H9 (cell line): ENCODE measurements at regions not wholly inside any gene's neighbourhood (a gene's known extent, or its start where the extent isn't known, plus 50 kb on each side); places are given as distances from the start of the nearest gene placed in this dataset.
A peak's percentile ranks its signal among the peaks of the same experiment; 100 is the strongest.

Source experiments
- DNase-seq: peaks from one replicate; pipeline ENCODE4 v3.0.0-alpha.2; 2017
- H2AFZ ChIP-seq: one replicate; pipeline ENCODE4 v1.6.1; 2013; ENCODE audit warnings: mild to moderate bottlenecking, low read length, control low read depth, moderate library complexity
- H2AK5ac ChIP-seq: 2 replicates; pipeline ENCODE4 v1.6.1; 2013; ENCODE audit warnings: low read length, control low read depth, mixed read lengths; ENCODE audit not compliant: insufficient read length
- H2BK120ac ChIP-seq: one replicate; pipeline ENCODE4 v1.6.1; 2013; ENCODE audit warnings: low read depth, mild to moderate bottlenecking, low read length, control low read depth, inconsistent platforms; ENCODE audit not compliant: poor library complexity, severe bottlenecking
- H2BK12ac ChIP-seq: 2 replicates; pipeline ENCODE4 v1.6.1; 2013; ENCODE audit warnings: low read length, control low read depth, mixed read lengths, low read depth; ENCODE audit not compliant: insufficient read length
- H2BK15ac ChIP-seq: 2 replicates; pipeline ENCODE4 v1.6.1; 2013; ENCODE audit warnings: low read depth, low read length, control low read depth
- H2BK20ac ChIP-seq: one replicate; pipeline ENCODE4 v1.6.1; 2013; ENCODE audit warnings: low read depth, mild to moderate bottlenecking, low read length, control low read depth, inconsistent platforms; ENCODE audit not compliant: poor library complexity, severe bottlenecking
- H2BK5ac ChIP-seq: 2 replicates; pipeline ENCODE4 v1.6.1; 2013; ENCODE audit warnings: low read length, control low read depth, mixed read lengths; ENCODE audit not compliant: insufficient read length
- H3K14ac ChIP-seq: 2 replicates; pipeline ENCODE4 v1.6.1; 2013; ENCODE audit warnings: low read length, control low read depth; ENCODE audit not compliant: insufficient read depth
- H3K18ac ChIP-seq: 2 replicates; pipeline ENCODE4 v1.6.1; 2013; ENCODE audit warnings: low read depth, mild to moderate bottlenecking, mixed read lengths, low read length, control low read depth; ENCODE audit not compliant: insufficient read length
- H3K23ac ChIP-seq: 2 replicates; pipeline ENCODE4 v1.6.1; 2013; ENCODE audit warnings: low read length, control low read depth, mixed read lengths, low read depth; ENCODE audit not compliant: insufficient read length
- H3K23me2 ChIP-seq: 2 replicates; pipeline ENCODE4 v1.6.1; 2013; ENCODE audit warnings: low read depth, mild to moderate bottlenecking, mixed read lengths, low read length, control low read depth; ENCODE audit not compliant: insufficient read length, poor library complexity, severe bottlenecking
- H3K27ac ChIP-seq: 2 replicates; pipeline ENCODE4 v1.5.1; 2013; ENCODE audit warnings: low read length, control low read depth, mixed read lengths, low read depth; ENCODE audit not compliant: insufficient read length
- H3K27me3 ChIP-seq: 2 replicates; pipeline ENCODE4 v1.6.1; 2013; ENCODE audit warnings: low read length, control low read depth, inconsistent platforms; ENCODE audit not compliant: insufficient read depth
- H3K4ac ChIP-seq: 2 replicates; pipeline ENCODE4 v1.6.1; 2013; ENCODE audit warnings: low read depth, mild to moderate bottlenecking, control low read depth, inconsistent platforms, low read length, moderate library complexity
- H3K4me1 ChIP-seq: 2 replicates; pipeline ENCODE4 v1.6.1; 2013; ENCODE audit warnings: low read length, control low read depth, inconsistent platforms; ENCODE audit not compliant: insufficient read depth
- H3K4me2 ChIP-seq: 2 replicates; pipeline ENCODE4 v1.6.1; 2013; ENCODE audit warnings: low read length, control low read depth, mixed read lengths; ENCODE audit not compliant: insufficient read length, insufficient read depth
- H3K56ac ChIP-seq: 2 replicates; pipeline ENCODE4 v1.6.1; 2013; ENCODE audit warnings: low read depth, mild to moderate bottlenecking, mixed read lengths, low read length, control low read depth; ENCODE audit not compliant: insufficient read length
- H3K79me1 ChIP-seq: 2 replicates; pipeline ENCODE4 v1.6.1; 2013; ENCODE audit warnings: low read depth, mild to moderate bottlenecking, moderate library complexity, low read length, control low read depth, inconsistent platforms; ENCODE audit not compliant: insufficient read depth, poor library complexity, severe bottlenecking
- H3K79me2 ChIP-seq: 2 replicates; pipeline ENCODE4 v1.6.1; 2013; ENCODE audit warnings: low read length, control low read depth, inconsistent platforms; ENCODE audit not compliant: insufficient read depth
- H3K9ac ChIP-seq: 2 replicates; pipeline ENCODE4 v1.6.1; 2013; ENCODE audit warnings: low read length, control low read depth, mixed read lengths; ENCODE audit not compliant: insufficient read length; ENCODE audit errors: extremely low read depth
- H3K9me3 ChIP-seq: one replicate; pipeline ENCODE4 v1.6.1; 2013; ENCODE audit warnings: low read depth, low read length, inconsistent platforms; ENCODE audit not compliant: control insufficient read depth
- H3T11ph ChIP-seq: one replicate; pipeline ENCODE4 v1.6.1; 2013; ENCODE audit warnings: mild to moderate bottlenecking, low read length, control low read depth, inconsistent platforms
- H4K20me1 ChIP-seq: one replicate; pipeline ENCODE4 v1.6.1; 2013; ENCODE audit not compliant: control insufficient read depth, insufficient read length, insufficient read depth
- H4K5ac ChIP-seq: 2 replicates; pipeline ENCODE4 v1.6.1; 2013; ENCODE audit warnings: low read depth, mild to moderate bottlenecking, mixed read lengths, low read length, control low read depth; ENCODE audit not compliant: insufficient read length
- H4K8ac ChIP-seq: replicated peaks from 2 replicates; pipeline ENCODE4 v1.6.1; 2013; ENCODE audit warnings: low read length, control low read depth, mixed read lengths, low read depth; ENCODE audit not compliant: insufficient read length
- H4K91ac ChIP-seq: 2 replicates; pipeline ENCODE4 v1.6.1; 2013; ENCODE audit warnings: low read depth, mild to moderate bottlenecking, moderate library complexity, mixed read lengths, low read length, control low read depth; ENCODE audit not compliant: insufficient read length
- H3K27ac Mint-ChIP-seq, 3 experiments: 2 replicates in 2 of 3; 3 replicates in 1 of 3; pipeline ENCODE4 v1.8.0; 2020 to 2021; ENCODE audit warnings: mixed read lengths in 3 of 3, mild to moderate bottlenecking in 1 of 3, moderate library complexity in 1 of 3
- H3K27me3 Mint-ChIP-seq: 2 replicates; pipeline ENCODE4 v1.8.0; 2021; ENCODE audit warnings: low read depth, mild to moderate bottlenecking, moderate library complexity, mixed read lengths
- H3K36me3 Mint-ChIP-seq, 3 experiments: 2 replicates in 2 of 3; 3 replicates in 1 of 3; pipeline ENCODE4 v1.8.0; 2020 to 2021; ENCODE audit warnings: low read depth in 3 of 3, mixed read lengths in 3 of 3; ENCODE audit not compliant: insufficient read depth in 1 of 3
- H3K4me1 Mint-ChIP-seq, 2 experiments: 2 replicates each; pipeline ENCODE4 v1.8.0; 2020; ENCODE audit warnings: mixed read lengths in 2 of 2
- H3K4me3 Mint-ChIP-seq, 2 experiments: 2 replicates in 1 of 2; 3 replicates in 1 of 2; pipeline ENCODE4 v1.8.0; 2020 to 2021; ENCODE audit warnings: mild to moderate bottlenecking in 2 of 2, mixed read lengths in 2 of 2, moderate library complexity in 1 of 2
- H3K9me3 Mint-ChIP-seq, 2 experiments: 2 replicates in 1 of 2; 3 replicates in 1 of 2; pipeline ENCODE4 v1.8.0; 2020; ENCODE audit warnings: mild to moderate bottlenecking in 2 of 2, mixed read lengths in 2 of 2, moderate library complexity in 1 of 2
- WGBS: extraction: QIAGEN DNeasy Blood & Tissue Kit; methylation state at CpG from one replicate; pipeline ENCODE4 v1.1.7; 2013; ENCODE audit warnings: missing lambda C conversion rate, low lambda C conversion rate, mixed read lengths; ENCODE audit not compliant: insufficient read length; ENCODE audit errors: extremely low coverage; 5-methylcytosine and 5-hydroxymethylcytosine counted together
- TF ChIP-seq, protein P1 (sequence below): fragments of 200-600 bp; sonication (generic); conservative IDR thresholded peaks from 3 replicates; pipeline ENCODE4 v1.8.0; 2021; ENCODE audit warnings: antibody characterized with exemption, mild to moderate bottlenecking

DNA sequence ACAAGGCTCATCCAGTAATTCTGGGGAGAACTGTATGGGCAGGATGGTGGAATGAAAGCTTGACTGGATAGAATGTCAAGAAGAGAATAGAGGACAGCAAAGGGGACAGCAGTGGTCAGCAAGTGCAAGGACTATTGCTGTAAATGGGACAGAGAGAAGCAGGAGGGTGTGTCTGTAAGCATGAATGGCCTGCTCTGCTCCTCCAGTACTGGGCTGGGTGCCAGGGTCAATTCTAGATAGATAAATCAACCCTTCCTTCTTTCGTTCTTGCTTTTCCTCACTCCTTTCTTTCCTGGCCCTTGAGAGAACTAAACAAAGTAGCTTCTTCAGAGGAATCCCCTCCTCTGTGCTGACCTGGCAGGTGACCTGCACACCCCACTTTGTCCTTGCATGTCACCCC, 1019.2 kb downstream of the BCL11B start:
- Histone ChIP-seq H3K9ac (no peak overlapping the region), H4K20me1 (no peaks in the 10 kb centered on the region), H2BK20ac (no peak overlapping the region), H3K23ac (no peak overlapping the region), H3K14ac (no peak overlapping the region), H2BK5ac (no peak overlapping the region), H3K4me1 (no peaks in the 10 kb centered on the region), H2AK5ac (no peak overlapping the region), H3K18ac (no peak overlapping the region), H3K23me2 (no peaks in the 10 kb centered on the region), H3K56ac (no peak overlapping the region), H4K5ac (no peak overlapping the region), H3K4me2 (no peak overlapping the region), H2BK15ac (0 out of 2 replicates have a peak overlapping the region, but pooled peaks have one; percentile 14), H2AFZ (no peak overlapping the region), H3T11ph (no peak overlapping the region), H3K9me3 (no peaks in the 10 kb centered on the region), H3K79me1 (no peaks in the 10 kb centered on the region), H4K91ac (no peak overlapping the region), H3K27me3 (no peaks in the 10 kb centered on the region), H4K8ac (no peak overlapping the region), H3K27ac (no peak overlapping the region), H3K79me2 (no peaks in the 10 kb centered on the region), H2BK120ac (no peak overlapping the region), H2BK12ac (no peak overlapping the region), H3K4ac (no peak overlapping the region)
- DNase-seq: no peak
- H3K4me1 Mint-ChIP-seq: peaks cover 6 to 8% of the 10 kb centered on the region in 2 experiments; a peak in 3 of 4 replicates
- TF ChIP-seq, protein P1, sequence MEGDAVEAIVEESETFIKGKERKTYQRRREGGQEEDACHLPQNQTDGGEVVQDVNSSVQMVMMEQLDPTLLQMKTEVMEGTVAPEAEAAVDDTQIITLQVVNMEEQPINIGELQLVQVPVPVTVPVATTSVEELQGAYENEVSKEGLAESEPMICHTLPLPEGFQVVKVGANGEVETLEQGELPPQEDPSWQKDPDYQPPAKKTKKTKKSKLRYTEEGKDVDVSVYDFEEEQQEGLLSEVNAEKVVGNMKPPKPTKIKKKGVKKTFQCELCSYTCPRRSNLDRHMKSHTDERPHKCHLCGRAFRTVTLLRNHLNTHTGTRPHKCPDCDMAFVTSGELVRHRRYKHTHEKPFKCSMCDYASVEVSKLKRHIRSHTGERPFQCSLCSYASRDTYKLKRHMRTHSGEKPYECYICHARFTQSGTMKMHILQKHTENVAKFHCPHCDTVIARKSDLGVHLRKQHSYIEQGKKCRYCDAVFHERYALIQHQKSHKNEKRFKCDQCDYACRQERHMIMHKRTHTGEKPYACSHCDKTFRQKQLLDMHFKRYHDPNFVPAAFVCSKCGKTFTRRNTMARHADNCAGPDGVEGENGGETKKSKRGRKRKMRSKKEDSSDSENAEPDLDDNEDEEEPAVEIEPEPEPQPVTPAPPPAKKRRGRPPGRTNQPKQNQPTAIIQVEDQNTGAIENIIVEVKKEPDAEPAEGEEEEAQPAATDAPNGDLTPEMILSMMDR: no peak
- H3K27me3 Mint-ChIP-seq: no peaks in the 10 kb centered on the region
- no CpG with 5 or more reads among the region's 1 CpG for WGBS
- H3K36me3 Mint-ChIP-seq: no peaks in the 10 kb centered on the region
- peaks cover 0 to under 1% of the 10 kb centered on the region in 2 experiments; a peak in 3 of 5 replicates for H3K9me3 Mint-ChIP-seq
- H3K4me3 Mint-ChIP-seq: no peak overlapping the region
- H3K27ac Mint-ChIP-seq: no peak overlapping the region; a peak in 1 of 7 replicates
